Activated naive CD8-positive, alpha-beta T cell (primary cell): ENCODE measurements at regions not wholly inside any gene's neighbourhood (a gene's known extent, or its start where the extent isn't known, plus 50 kb on each side); places are given as distances from the start of the nearest gene placed in this dataset.
"Not testable (repeated sequence)": the region's sequence is repeated elsewhere in the genome, so short reads cannot be mapped to it uniquely, and the experiment has no call there.

ENCODE experiments used
- H3K27ac Mint-ChIP-seq: one replicate; pipeline ENCODE4 v1.8.0; 2021; ENCODE audit warnings: mixed read lengths
- H3K27me3 Mint-ChIP-seq: one replicate; pipeline ENCODE4 v1.8.0; 2021; ENCODE audit warnings: mixed read lengths
- H3K36me3 Mint-ChIP-seq: one replicate; pipeline ENCODE4 v1.8.0; 2021; ENCODE audit warnings: mixed read lengths
- H3K4me1 Mint-ChIP-seq: one replicate; pipeline ENCODE4 v1.8.0; 2021; ENCODE audit warnings: low read depth, mixed read lengths
- H3K4me3 Mint-ChIP-seq: one replicate; pipeline ENCODE4 v1.8.0; 2021; ENCODE audit warnings: mild to moderate bottlenecking, mixed read lengths
- H3K9me3 Mint-ChIP-seq: one replicate; pipeline ENCODE4 v1.8.0; 2021; ENCODE audit warnings: low read depth, mixed read lengths

- peaks cover 2% of the 10 kb centered on the region for H3K36me3 Mint-ChIP-seq
- H3K27me3 Mint-ChIP-seq, result no peaks in the 10 kb centered on the region
- H3K9me3 Mint-ChIP-seq, result no peaks in the 10 kb centered on the region
- peaks cover 6% of the 10 kb centered on the region for H3K4me1 Mint-ChIP-seq
- H3K4me3 Mint-ChIP-seq, result no peak overlapping the region
- H3K27ac Mint-ChIP-seq, result no peak overlapping the region
Measured at GRCh38 chr4:38280323-38280706, 320.1 kb downstream of the PTTG2 start.

GRCh38 chr4:38281371-38282071, 321.3 kb downstream of the PTTG2 start:
- H3K9me3 Mint-ChIP-seq, result no peaks in the 10 kb centered on the region
- H3K4me1 Mint-ChIP-seq, result peaks cover 4% of the 10 kb centered on the region

GRCh38 chr4:38283724-38284123, 323.5 kb downstream of the PTTG2 start:
- Mint-ChIP-seq H3K4me1 (peaks cover 4% of the 10 kb centered on the region), H3K9me3 (no peaks in the 10 kb centered on the region), H3K27me3 (no peaks in the 10 kb centered on the region), H3K27ac (no peak overlapping the region), H3K36me3 (no peaks in the 10 kb centered on the region), H3K4me3 (no peak overlapping the region)

More at GRCh38 chr4:38281371-38282071, 321.3 kb downstream of the PTTG2 start:
- Mint-ChIP-seq H3K36me3 (peaks cover 2% of the 10 kb centered on the region), H3K27ac (no peak overlapping the region), H3K27me3 (no peaks in the 10 kb centered on the region), H3K4me3 (no peak overlapping the region)

- no peak overlapping the region for H3K4me3 Mint-ChIP-seq
- no peaks in the 10 kb centered on the region for H3K9me3 Mint-ChIP-seq
- H3K4me1 Mint-ChIP-seq, result peaks cover 4% of the 10 kb centered on the region
- H3K36me3 Mint-ChIP-seq, result no peaks in the 10 kb centered on the region
- no peaks in the 10 kb centered on the region for H3K27me3 Mint-ChIP-seq
- no peak overlapping the region for H3K27ac Mint-ChIP-seq
Measured at GRCh38 chr4:38284294-38285030, 324.3 kb downstream of the PTTG2 start.

- no peak overlapping the region for H3K4me3 Mint-ChIP-seq
- peaks cover 4% of the 10 kb centered on the region for H3K4me1 Mint-ChIP-seq
- no peak overlapping the region for H3K27ac Mint-ChIP-seq
- peaks cover 2% of the 10 kb centered on the region for H3K36me3 Mint-ChIP-seq
- H3K9me3 Mint-ChIP-seq, result no peaks in the 10 kb centered on the region
- H3K27me3 Mint-ChIP-seq, result no peaks in the 10 kb centered on the region
Measured at GRCh38 chr4:38287101-38287851, 327.1 kb downstream of the PTTG2 start.

GRCh38 chr4:38289553-38289952, 329.4 kb downstream of the PTTG2 start:
- no peaks in the 10 kb centered on the region for H3K4me1 Mint-ChIP-seq
- no peaks in the 10 kb centered on the region for H3K27me3 Mint-ChIP-seq
- no peak overlapping the region for H3K4me3 Mint-ChIP-seq
- no peak overlapping the region for H3K27ac Mint-ChIP-seq
- H3K9me3 Mint-ChIP-seq, result peaks cover 13% of the 10 kb centered on the region
- peaks cover 14% of the 10 kb centered on the region for H3K36me3 Mint-ChIP-seq

DNA sequence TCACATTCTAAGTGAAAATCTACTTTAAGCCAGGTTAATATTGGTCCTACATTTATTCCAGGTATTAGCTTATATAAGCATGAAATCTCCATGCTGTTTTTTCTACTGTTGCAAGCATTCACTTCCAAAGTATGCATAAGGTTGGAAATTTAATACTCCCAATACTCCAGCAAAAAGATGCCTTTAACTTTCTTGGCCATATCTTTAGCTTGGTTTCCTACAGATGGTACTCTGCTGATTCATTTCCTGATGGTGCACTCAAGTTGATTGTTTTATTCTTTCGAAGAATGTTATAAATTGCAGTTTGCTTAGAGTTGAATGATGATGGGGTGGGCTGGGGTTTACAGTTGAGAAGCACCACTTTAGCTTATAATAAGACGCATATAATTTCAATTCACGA, 330.2 kb downstream of the PTTG2 start:
- Mint-ChIP-seq H3K9me3 (peaks cover 13% of the 10 kb centered on the region), H3K27me3 (no peaks in the 10 kb centered on the region), H3K36me3 (peaks cover 15% of the 10 kb centered on the region), H3K4me1 (no peaks in the 10 kb centered on the region), H3K27ac (no peak overlapping the region), H3K4me3 (no peak overlapping the region)

DNA sequence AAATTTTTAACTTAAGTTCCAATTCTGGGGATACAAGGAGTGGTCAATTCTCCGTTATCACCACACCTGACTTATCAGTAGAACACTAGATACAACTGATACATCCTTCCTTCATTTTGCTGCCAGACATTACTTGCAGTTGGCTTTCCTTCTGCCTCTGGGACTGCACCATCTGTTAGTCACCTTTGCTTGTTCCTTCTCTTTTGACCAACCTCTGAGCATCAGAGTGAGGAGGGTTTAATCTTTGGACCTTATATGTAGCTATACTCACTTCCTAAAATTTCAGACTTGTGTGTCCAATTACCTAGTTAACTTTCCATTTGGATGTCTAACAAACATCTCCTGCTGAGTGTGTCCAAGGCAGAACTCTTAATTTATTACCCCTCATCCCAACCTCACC, 330.7 kb downstream of the PTTG2 start:
- H3K4me3 Mint-ChIP-seq, result no peak overlapping the region
- H3K27me3 Mint-ChIP-seq, result no peaks in the 10 kb centered on the region
- H3K4me1 Mint-ChIP-seq, result no peaks in the 10 kb centered on the region
- peaks cover 18% of the 10 kb centered on the region for H3K36me3 Mint-ChIP-seq
- H3K27ac Mint-ChIP-seq, result no peak overlapping the region
- peaks cover 13% of the 10 kb centered on the region for H3K9me3 Mint-ChIP-seq

DNA sequence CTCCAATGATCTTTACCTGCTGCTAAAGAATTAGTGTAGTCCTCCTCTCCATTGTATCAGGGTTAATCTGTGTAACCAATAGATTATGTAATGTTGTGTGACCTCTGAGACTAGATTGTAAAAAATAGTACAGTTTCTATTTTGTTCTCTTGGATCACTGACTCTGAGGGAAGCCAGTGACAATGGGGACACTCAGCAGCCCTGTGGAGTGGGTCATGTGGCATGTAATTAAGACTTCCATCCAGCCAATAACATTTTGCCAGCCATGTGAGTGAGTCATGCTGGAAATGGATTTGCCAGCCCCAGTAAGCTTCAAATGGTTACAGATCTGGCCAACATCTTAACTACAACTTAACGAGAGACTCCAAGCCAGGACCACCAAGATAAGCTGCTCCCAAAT, 332.3 kb downstream of the PTTG2 start:
- no peaks in the 10 kb centered on the region for H3K4me1 Mint-ChIP-seq
- H3K36me3 Mint-ChIP-seq, result peaks cover 21% of the 10 kb centered on the region

DNA sequence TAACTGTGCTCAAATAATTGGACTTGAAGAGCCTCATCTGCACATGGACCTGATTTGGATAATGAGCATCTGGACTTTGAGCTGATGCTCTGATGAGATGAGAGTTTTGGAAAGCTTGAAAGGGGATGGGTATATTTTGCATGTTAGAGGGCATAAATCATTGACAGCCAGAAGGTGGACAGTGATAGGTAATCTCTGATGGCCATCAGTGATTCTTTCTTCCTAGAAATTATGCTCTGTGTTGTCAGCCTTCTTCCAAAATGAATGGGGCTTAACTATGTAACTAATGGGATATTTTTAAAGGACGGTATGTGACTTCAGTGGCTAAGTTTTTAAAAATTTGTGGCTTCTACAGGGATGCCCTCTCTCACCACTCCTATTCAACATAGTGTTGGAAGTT, 334.0 kb downstream of the PTTG2 start:
- no peaks in the 10 kb centered on the region for H3K27me3 Mint-ChIP-seq
- peaks cover 30% of the 10 kb centered on the region for H3K9me3 Mint-ChIP-seq
- no peak overlapping the region for H3K27ac Mint-ChIP-seq
- H3K4me1 Mint-ChIP-seq, result no peaks in the 10 kb centered on the region
- peaks cover 28% of the 10 kb centered on the region for H3K36me3 Mint-ChIP-seq
- no peak overlapping the region for H3K4me3 Mint-ChIP-seq

More for the DNA sequence above, 332.3 kb downstream of the PTTG2 start:
- Mint-ChIP-seq H3K27ac (no peak overlapping the region), H3K4me3 (no peak overlapping the region), H3K9me3 (peaks cover 19% of the 10 kb centered on the region), H3K27me3 (no peaks in the 10 kb centered on the region)

DNA sequence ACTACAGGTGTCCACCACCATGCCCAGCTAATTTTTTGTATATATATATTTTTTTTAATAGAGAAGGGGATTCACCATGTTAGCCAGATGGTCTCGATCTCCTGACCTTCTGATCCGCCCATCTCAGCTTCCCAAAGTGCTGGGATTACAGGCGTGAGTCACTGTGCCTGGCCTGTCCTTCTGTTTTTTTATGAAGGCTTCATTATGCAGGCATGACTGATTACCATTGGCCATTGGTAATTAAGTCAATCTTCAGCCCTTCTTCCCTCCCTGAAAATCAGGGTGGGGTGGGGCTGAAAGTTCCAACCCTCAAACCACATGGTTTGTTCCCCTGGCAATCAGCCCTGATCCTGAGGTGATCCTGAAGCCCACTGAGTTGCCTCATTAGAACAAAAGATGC, 336.9 kb downstream of the PTTG2 start:
- no peaks in the 10 kb centered on the region for H3K27me3 Mint-ChIP-seq
- no peaks in the 10 kb centered on the region for H3K4me1 Mint-ChIP-seq
- no peak overlapping the region for H3K4me3 Mint-ChIP-seq
- H3K36me3 Mint-ChIP-seq, result peaks cover 33% of the 10 kb centered on the region
- peaks cover 47% of the 10 kb centered on the region for H3K9me3 Mint-ChIP-seq
- no peak overlapping the region for H3K27ac Mint-ChIP-seq

- no peaks in the 10 kb centered on the region for H3K4me1 Mint-ChIP-seq
- no peaks in the 10 kb centered on the region for H3K27me3 Mint-ChIP-seq
- H3K4me3 Mint-ChIP-seq, result no peak overlapping the region
- peaks cover 41% of the 10 kb centered on the region for H3K9me3 Mint-ChIP-seq
- peaks cover 27% of the 10 kb centered on the region for H3K36me3 Mint-ChIP-seq
- H3K27ac Mint-ChIP-seq, result no peak overlapping the region
Measured at GRCh38 chr4:38298868-38299713, 338.9 kb downstream of the PTTG2 start.

DNA sequence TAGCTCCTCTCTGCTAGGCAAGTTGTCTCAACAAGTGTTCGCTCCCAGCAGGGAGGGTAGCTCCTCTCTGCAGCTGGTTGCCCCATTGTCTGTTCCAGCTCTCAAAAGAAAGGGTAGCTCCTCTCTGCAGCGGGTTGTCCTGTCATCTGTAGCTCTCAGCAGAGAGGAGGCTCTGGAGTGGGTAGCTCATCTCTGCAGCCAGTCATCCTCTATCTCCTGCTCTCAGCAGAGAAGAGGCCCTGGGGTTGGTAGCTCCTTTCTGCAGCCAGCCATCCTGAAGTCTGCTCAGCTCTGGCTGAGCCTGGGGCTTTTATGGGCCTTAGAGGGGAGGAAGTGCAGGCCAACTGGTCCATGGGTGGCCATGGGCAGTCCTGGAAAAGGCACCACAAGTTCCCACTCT, 342.7 kb downstream of the PTTG2 start:
- peaks cover 16% of the 10 kb centered on the region for H3K36me3 Mint-ChIP-seq
- H3K27me3 Mint-ChIP-seq, result no peaks in the 10 kb centered on the region
- H3K4me1 Mint-ChIP-seq, result peaks cover 27% of the 10 kb centered on the region
- H3K4me3 Mint-ChIP-seq, result no peak overlapping the region
- no peak overlapping the region for H3K27ac Mint-ChIP-seq
- peaks cover 37% of the 10 kb centered on the region for H3K9me3 Mint-ChIP-seq

GRCh38 chr4:38304460-38304859, 344.3 kb downstream of the PTTG2 start:
- H3K4me3 Mint-ChIP-seq, H3K27ac Mint-ChIP-seq, H3K27me3 Mint-ChIP-seq, H3K36me3 Mint-ChIP-seq: not testable (repeated sequence)
- H3K4me1 Mint-ChIP-seq, result peaks cover 40% of the 10 kb centered on the region
- peaks cover 26% of the 10 kb centered on the region for H3K9me3 Mint-ChIP-seq
